Uterus (tissue), 2 donors: ENCODE measurements at regions not wholly inside any gene's neighbourhood (a gene's known extent, or its start where the extent isn't known, plus 50 kb on each side); places are given as distances from the start of the nearest gene placed in this dataset.

Experiments used
- CTCF ChIP-seq, 4 experiments: fragments of 200-600 bp in 2 of 4; fragments of 450-650 bp in 2 of 4; sonication (generic) in 2 of 4; IDR thresholded peaks; one replicate each; pipeline ENCODE4 v1.5.1; 2016 to 2019; ENCODE audit warnings: antibody characterized with exemption in 4 of 4, mild to moderate bottlenecking in 2 of 4, moderate library complexity in 1 of 4
- POLR2A ChIP-seq, 2 donors: fragments of 450-650 bp; IDR thresholded peaks; one replicate each; pipeline ENCODE4 v1.6.1; 2016; ENCODE audit warnings: antibody characterized with exemption in 2 of 2, mild to moderate bottlenecking in 1 of 2, moderate library complexity in 1 of 2

GRCh38 chr10:10726101-10726500 lies 291.6 kb upstream of the CELF2 start:
- TF ChIP-seq POLR2A (IDR thresholded peaks at IDR 0.05), result no peak
- no peak for TF ChIP-seq CTCF (IDR thresholded peaks at IDR 0.05)
